GM06990 (cell line): ENCODE measurements at regions not wholly inside any gene's neighbourhood (a gene's known extent, or its start where the extent isn't known, plus 50 kb on each side); places are given as distances from the start of the nearest gene placed in this dataset.

ENCODE experiments used
- DNase-seq: peaks from one replicate; pipeline ENCODE4 v3.0.0-alpha.2; 2011; ENCODE audit not compliant: insufficient read length; ENCODE audit errors: extremely low read depth
- H3K27me3 ChIP-seq: replicated peaks from 2 replicates; pipeline ENCODE4 v1.6.0; 2011; ENCODE audit warnings: low read length; ENCODE audit not compliant: control insufficient read depth, insufficient read depth
- H3K36me3 ChIP-seq: 2 replicates; pipeline ENCODE4 v1.5.1; 2011; ENCODE audit warnings: low read length; ENCODE audit not compliant: control insufficient read depth, insufficient read depth
- H3K4me3 ChIP-seq: replicated peaks from 2 replicates; pipeline ENCODE4 v1.5.1; 2011; ENCODE audit warnings: low read depth, mild to moderate bottlenecking, control low read depth, low read length
- TF ChIP-seq, protein P1 (sequence below): IDR thresholded peaks from 2 replicates; pipeline ENCODE4 v1.5.1; 2011; ENCODE audit warnings: low read length, control low read depth, mild to moderate bottlenecking, inconsistent platforms; ENCODE audit not compliant: insufficient read depth, poor library complexity, severe bottlenecking

DNA sequence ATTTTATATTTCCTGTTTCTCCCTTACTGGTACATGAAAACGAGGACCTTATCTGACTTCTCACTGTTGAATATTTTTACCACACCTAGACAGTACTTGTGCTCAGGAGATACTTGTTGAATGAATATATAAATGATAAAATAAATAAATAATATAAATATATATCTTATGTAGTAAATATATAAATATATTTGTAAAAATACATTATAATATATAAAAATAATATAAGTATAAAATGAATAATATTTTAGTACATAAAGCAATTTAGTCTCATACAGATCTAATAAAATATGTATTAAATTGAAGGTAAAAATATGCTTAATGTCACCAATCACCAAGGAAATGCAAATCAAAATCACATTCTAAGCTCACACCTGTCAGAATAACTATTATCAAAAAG is 360.6 kb downstream of the EFNA5 start:
- Histone ChIP-seq H3K4me3 (no peak overlapping the region), H3K36me3 (no peaks in the 10 kb centered on the region), H3K27me3 (no peaks in the 10 kb centered on the region)
- TF ChIP-seq, protein P1, sequence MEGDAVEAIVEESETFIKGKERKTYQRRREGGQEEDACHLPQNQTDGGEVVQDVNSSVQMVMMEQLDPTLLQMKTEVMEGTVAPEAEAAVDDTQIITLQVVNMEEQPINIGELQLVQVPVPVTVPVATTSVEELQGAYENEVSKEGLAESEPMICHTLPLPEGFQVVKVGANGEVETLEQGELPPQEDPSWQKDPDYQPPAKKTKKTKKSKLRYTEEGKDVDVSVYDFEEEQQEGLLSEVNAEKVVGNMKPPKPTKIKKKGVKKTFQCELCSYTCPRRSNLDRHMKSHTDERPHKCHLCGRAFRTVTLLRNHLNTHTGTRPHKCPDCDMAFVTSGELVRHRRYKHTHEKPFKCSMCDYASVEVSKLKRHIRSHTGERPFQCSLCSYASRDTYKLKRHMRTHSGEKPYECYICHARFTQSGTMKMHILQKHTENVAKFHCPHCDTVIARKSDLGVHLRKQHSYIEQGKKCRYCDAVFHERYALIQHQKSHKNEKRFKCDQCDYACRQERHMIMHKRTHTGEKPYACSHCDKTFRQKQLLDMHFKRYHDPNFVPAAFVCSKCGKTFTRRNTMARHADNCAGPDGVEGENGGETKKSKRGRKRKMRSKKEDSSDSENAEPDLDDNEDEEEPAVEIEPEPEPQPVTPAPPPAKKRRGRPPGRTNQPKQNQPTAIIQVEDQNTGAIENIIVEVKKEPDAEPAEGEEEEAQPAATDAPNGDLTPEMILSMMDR: no peak
- no peak for DNase-seq

DNA sequence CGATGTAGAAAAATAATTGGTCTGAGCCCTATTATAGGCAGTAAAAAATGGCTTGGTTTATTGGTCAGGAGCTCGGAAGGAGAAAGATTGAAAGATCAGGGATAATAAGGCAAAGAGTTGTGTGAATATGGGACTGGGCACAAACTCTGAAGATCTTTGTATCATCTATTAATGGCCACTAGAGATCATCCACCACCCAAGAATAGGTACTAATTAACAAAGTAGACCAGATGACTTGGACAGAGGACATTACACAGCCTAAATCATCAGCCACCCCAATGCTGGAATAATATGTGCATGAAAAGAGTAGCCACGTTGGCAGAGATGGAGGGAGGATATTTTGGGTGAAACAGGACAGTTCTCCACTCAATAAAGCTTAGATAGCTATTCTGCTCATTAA is 364.1 kb downstream of the EFNA5 start:
- H3K27me3 ChIP-seq: no peaks in the 10 kb centered on the region
- H3K4me3 ChIP-seq: no peak overlapping the region
- no peak for DNase-seq
- H3K36me3 ChIP-seq: no peaks in the 10 kb centered on the region
- TF ChIP-seq, protein P1: no peak

DNA sequence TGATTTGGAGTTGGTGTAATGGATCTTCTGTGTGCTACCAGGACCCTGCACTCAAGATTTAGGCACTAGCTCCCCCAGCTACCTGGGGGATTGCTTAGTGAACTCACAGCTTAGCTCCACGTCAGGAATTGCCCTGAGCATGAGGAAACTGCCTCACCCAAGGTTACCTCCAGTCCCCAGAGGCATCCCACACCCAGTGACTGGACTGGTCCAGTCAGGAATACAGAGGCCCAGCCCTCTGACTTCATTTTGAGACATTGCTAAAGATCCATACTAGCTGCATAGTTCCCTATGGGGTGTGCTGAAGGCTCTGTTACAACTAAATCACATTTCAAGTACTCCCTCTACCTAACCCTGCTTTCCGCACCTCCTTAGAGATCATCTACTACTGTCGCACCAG is 364.7 kb downstream of the EFNA5 start:
- no peak overlapping the region for H3K4me3 ChIP-seq
- TF ChIP-seq, protein P1: no peak
- H3K36me3 ChIP-seq: no peaks in the 10 kb centered on the region
- no peak for DNase-seq
- no peaks in the 10 kb centered on the region for H3K27me3 ChIP-seq

DNA sequence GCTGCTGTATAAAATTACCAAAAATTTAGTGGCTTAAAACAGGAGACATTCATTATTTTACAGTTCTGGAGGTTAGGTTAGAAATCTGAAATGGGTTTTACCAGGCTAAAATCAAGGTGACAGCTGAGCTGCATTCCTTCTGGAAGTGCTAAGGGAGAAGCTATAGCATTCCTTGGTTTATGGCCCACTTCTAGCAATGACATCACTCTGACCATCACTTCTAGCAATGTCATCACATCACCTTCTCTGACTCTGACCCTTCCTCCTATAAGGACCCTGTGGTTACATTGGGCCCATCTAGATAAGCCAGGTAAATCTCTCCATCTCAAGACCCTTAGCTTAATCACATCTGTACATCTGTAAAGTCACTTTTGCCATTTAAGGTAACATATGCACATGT is 366.1 kb downstream of the EFNA5 start:
- no peak for DNase-seq
- Histone ChIP-seq H3K4me3 (no peak overlapping the region), H3K36me3 (no peaks in the 10 kb centered on the region), H3K27me3 (no peaks in the 10 kb centered on the region)
- TF ChIP-seq, protein P1: no peak

DNA sequence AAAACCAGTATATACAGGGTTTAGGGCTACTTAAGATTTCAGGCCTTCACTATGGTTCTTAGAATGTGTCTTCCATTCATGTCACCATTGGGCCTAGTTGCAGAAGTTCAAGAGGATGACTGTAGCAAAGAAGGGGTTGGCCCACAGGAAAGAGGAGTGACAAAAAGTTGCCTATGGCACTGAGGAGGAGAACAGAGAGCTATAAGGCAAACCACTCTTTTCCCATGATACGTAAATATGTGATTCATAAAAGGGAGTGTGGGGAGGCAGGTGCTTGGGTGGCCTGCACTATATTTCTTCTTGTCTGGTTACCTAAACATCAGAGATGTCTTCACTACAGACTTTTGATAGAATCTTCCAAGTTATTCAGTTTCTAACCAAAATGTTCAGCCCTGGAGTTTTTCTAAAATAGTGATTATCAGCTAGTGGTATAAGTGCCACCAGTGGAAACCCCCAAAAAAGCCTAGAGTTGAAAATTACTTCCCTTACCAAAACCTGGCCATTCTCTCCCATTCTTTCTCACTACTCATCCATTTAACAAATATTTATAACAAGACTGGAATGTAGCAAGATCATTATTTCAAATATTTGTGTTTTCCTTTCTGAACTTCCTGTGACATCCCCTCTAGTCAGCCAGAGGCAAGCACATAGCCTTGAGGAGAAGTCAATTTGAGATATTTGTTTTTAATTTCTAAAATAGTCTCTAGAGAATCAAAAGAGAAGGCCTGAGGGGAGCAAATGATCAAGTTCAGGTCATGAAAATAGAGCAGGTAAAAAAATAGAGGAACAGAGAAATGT is 367.4 kb downstream of the EFNA5 start:
- TF ChIP-seq, protein P1: no peak
- H3K36me3 ChIP-seq: no peaks in the 10 kb centered on the region
- H3K27me3 ChIP-seq: no peaks in the 10 kb centered on the region
- DNase-seq: no peak
- no peak overlapping the region for H3K4me3 ChIP-seq
